K562 (cell line): ENCODE measurements at regions not wholly inside any gene's neighbourhood (a gene's known extent, or its start where the extent isn't known, plus 50 kb on each side); places are given as distances from the start of the nearest gene placed in this dataset.

Source experiments
- EHMT2 ChIP-seq: fragments of 450-650 bp; IDR thresholded peaks from 2 replicates; pipeline ENCODE4 v1.6.1; 2018; ENCODE audit warnings: antibody characterized with exemption
- JUNB ChIP-seq: fragments of 450-650 bp; formaldehyde crosslinking; conservative IDR thresholded peaks from 2 replicates; pipeline ENCODE4 v1.4.0; 2020; ENCODE audit warnings: mild to moderate bottlenecking
- PHF20 ChIP-seq: fragments of 450-650 bp; IDR thresholded peaks from 2 replicates; pipeline ENCODE4 v1.6.1; 2018; ENCODE audit not compliant: partially characterized antibody
- PHF21A ChIP-seq: fragments of 450-650 bp; IDR thresholded peaks from 2 replicates; pipeline ENCODE4 v1.6.1; 2017; ENCODE audit warnings: low read depth, borderline replicate concordance
- SRSF7 ChIP-seq: fragments of 200-400 bp; formaldehyde crosslinking; optimal IDR thresholded peaks from 2 replicates; pipeline ENCODE3; 2017; ENCODE audit warnings: mild to moderate bottlenecking, low read depth, low read length
- ZFP30 ChIP-seq: fragments of 250-450 bp; sonication (Bioruptor Pico); IDR thresholded peaks from 2 replicates; pipeline ENCODE4 v1.8.0; 2022; ENCODE audit warnings: moderate library complexity, mild to moderate bottlenecking, inconsistent platforms, borderline replicate concordance
- ZKSCAN1 ChIP-seq: fragments of 150-350 bp; IDR thresholded peaks from 2 replicates; pipeline ENCODE4 v1.6.1; 2016; ENCODE audit warnings: low read depth, low read length
- ZNF384 ChIP-seq: IDR thresholded peaks from 2 replicates; pipeline ENCODE4 v1.6.1; 2012; ENCODE audit warnings: low read depth, low read length, improper control_type of control experiment
- TF ChIP-seq, protein P1 (sequence below), 3 experiments: IDR thresholded peaks in 2 of 3; conservative IDR thresholded peaks in 1 of 3; 2 replicates each; pipeline ENCODE4 v1.5.1; 2011 to 2012; ENCODE audit warnings: low read length in 3 of 3, mild to moderate bottlenecking in 3 of 3, control low read depth in 2 of 3, improper control_type of control experiment in 1 of 3, inconsistent platforms in 1 of 3, low read depth in 1 of 3, mixed read lengths in 1 of 3, moderate library complexity in 1 of 3; ENCODE audit not compliant: insufficient read depth in 2 of 3
- TF ChIP-seq, protein P2 (sequence below), 2 experiments: IDR thresholded peaks; 2 replicates each; pipeline ENCODE4 v1.6.1; 2012; ENCODE audit warnings: improper control_type of control experiment in 2 of 2, low read depth in 2 of 2, low read length in 2 of 2, borderline replicate concordance in 1 of 2
- TF ChIP-seq, protein P3 (sequence below): sonication (generic); formaldehyde crosslinking; IDR thresholded peaks from 2 replicates; pipeline ENCODE4 v1.8.1; 2022; ENCODE audit warnings: missing genetic modification reagents

DNA sequence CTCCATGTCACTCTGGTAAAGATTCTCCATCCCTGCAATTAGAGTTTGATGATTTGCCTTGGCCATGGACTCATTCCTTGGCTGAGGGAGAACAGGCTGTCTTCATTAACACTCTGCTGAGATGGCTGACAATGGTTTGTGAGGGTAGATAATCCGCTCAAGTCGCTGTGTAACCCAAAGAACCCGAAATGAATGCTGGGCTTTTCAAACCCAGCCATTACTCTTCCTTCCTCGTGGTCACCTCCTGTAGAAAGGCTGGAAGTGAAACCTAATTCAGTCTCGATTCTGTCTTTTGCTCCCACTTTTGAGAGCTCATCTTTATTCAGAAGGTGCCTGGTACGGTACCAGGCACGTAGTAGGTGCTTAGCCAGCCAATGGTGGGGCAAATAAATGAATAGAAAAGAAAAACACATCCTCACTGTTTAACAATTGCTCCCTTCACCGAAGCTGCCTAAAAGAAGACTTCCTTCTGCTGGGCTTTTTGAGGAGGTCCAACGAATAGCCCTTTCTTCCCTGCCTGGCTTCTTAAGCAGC is 190.2 kb downstream of the BCAS1 start:
- TF ChIP-seq, protein P1, sequence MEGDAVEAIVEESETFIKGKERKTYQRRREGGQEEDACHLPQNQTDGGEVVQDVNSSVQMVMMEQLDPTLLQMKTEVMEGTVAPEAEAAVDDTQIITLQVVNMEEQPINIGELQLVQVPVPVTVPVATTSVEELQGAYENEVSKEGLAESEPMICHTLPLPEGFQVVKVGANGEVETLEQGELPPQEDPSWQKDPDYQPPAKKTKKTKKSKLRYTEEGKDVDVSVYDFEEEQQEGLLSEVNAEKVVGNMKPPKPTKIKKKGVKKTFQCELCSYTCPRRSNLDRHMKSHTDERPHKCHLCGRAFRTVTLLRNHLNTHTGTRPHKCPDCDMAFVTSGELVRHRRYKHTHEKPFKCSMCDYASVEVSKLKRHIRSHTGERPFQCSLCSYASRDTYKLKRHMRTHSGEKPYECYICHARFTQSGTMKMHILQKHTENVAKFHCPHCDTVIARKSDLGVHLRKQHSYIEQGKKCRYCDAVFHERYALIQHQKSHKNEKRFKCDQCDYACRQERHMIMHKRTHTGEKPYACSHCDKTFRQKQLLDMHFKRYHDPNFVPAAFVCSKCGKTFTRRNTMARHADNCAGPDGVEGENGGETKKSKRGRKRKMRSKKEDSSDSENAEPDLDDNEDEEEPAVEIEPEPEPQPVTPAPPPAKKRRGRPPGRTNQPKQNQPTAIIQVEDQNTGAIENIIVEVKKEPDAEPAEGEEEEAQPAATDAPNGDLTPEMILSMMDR (IDR thresholded peaks at IDR 0.05 in 2 of 3, conservative IDR thresholded peaks at IDR 0.05 in 1 of 3; ENCODE audit: insufficient read depth in 2 of 3, low read depth in 1 of 3, low read length in 3 of 3): no peak
- peak; percentile 80; the same call in 1 of the 2 replicates for TF ChIP-seq ZKSCAN1
- no peak for TF ChIP-seq PHF20
- no peak for TF ChIP-seq ZFP30 (CRISPR knock-in tag)
- TF ChIP-seq, protein P2, sequence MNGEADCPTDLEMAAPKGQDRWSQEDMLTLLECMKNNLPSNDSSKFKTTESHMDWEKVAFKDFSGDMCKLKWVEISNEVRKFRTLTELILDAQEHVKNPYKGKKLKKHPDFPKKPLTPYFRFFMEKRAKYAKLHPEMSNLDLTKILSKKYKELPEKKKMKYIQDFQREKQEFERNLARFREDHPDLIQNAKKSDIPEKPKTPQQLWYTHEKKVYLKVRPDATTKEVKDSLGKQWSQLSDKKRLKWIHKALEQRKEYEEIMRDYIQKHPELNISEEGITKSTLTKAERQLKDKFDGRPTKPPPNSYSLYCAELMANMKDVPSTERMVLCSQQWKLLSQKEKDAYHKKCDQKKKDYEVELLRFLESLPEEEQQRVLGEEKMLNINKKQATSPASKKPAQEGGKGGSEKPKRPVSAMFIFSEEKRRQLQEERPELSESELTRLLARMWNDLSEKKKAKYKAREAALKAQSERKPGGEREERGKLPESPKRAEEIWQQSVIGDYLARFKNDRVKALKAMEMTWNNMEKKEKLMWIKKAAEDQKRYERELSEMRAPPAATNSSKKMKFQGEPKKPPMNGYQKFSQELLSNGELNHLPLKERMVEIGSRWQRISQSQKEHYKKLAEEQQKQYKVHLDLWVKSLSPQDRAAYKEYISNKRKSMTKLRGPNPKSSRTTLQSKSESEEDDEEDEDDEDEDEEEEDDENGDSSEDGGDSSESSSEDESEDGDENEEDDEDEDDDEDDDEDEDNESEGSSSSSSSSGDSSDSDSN (IDR thresholded peaks at IDR 0.05; ENCODE audit: borderline replicate concordance in 1 of 2, low read depth in 2 of 2, low read length in 2 of 2): no peak
- no peak for TF ChIP-seq PHF21A
- TF ChIP-seq SRSF7: no peak
- no peak for TF ChIP-seq ZNF384
- no peak for TF ChIP-seq JUNB (CRISPR knock-in tag)
- no peak for TF ChIP-seq EHMT2
- TF ChIP-seq, protein P3, sequence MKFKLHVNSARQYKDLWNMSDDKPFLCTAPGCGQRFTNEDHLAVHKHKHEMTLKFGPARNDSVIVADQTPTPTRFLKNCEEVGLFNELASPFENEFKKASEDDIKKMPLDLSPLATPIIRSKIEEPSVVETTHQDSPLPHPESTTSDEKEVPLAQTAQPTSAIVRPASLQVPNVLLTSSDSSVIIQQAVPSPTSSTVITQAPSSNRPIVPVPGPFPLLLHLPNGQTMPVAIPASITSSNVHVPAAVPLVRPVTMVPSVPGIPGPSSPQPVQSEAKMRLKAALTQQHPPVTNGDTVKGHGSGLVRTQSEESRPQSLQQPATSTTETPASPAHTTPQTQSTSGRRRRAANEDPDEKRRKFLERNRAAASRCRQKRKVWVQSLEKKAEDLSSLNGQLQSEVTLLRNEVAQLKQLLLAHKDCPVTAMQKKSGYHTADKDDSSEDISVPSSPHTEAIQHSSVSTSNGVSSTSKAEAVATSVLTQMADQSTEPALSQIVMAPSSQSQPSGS (CRISPR knock-in tag): no peak
